Stimulated activated CD8-positive, alpha-beta memory T cell treated with anti-CD3 and anti-CD28 coated beads, Interleukin-4, amount 100 ng/mL, for 1 hour (primary cell): ENCODE measurements at regions not wholly inside any gene's neighbourhood (a gene's known extent, or its start where the extent isn't known, plus 50 kb on each side); places are given as distances from the start of the nearest gene placed in this dataset.

Experiments used
- DNase-seq, 2 donors: peaks; one replicate each; pipeline ENCODE4 v3.0.0-alpha.2; 2020; ENCODE audit warnings: low read depth in 2 of 2, low spot score in 1 of 2

DNA sequence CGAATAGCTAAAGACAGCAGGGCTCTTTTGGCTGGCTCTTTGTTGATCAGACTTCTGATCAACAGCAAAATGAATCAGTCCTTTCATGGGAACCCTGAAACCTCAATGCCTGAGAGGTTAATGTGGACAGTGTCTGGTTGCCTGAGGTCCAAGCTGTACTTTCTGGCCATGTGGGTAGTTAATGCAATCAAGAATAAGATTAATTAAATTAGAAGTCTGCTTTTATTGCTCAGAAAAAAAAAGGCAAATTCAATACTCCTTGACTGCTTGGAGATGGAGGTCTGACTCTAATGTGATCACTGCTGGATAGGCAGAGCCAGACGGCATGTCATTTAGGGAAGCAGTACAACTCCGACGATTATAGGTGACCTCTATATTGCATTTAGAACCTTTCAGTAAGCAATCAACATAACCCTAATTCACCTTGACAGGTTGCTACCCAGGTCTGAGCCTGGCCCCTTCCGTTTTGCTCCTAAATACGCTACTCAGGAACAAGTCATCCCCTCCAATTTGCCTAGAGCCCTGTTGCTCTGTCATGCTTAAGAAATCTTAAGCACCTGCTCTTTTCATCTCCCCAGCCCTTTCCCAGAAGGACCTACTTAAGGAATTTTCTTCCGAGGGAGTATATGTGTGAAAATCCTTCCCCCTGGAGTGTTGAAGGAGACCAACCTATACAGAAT lies 370.0 kb upstream of the SPTLC3 start:
- DNase-seq, result no peak

DNA sequence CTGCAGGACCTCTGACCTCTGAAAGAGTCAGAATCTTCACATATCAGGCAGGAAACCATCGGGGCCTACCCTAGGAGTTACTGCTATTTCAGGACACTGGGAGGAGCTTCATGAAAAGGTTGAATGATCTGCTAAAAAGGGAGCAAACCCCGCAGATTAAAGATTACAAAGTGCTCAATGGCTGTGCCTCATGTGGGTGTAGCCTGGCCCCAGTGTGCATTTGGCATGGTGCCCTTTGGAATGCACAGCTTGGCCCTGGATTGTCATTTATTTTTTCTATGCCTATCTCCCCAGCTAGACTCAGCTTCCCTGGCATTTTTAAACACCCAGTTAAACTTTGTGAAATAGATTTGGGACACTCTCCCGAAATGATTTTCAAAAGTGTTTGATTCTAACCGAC lies 368.5 kb upstream of the SPTLC3 start:
- no peak for DNase-seq

DNA sequence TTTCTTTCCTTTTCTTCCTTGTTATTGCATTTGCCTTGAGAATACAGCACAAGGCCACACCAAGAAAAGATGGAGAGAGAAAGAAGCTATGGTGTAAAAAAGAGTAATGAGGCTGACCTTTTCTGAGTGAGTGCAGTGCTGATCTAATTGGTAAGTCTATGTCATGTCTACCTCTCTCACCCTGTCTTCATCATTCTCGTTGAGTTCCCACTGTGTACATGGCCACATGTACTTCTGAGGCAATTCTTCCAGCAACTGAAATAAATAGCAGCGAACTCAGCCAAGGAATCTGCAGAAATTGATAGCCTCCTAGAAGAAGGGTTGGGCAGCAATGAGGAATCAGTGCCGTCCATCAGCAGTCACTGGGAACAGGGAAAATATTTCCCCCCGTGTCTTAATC lies 367.2 kb upstream of the SPTLC3 start:
- no peak for DNase-seq

DNA sequence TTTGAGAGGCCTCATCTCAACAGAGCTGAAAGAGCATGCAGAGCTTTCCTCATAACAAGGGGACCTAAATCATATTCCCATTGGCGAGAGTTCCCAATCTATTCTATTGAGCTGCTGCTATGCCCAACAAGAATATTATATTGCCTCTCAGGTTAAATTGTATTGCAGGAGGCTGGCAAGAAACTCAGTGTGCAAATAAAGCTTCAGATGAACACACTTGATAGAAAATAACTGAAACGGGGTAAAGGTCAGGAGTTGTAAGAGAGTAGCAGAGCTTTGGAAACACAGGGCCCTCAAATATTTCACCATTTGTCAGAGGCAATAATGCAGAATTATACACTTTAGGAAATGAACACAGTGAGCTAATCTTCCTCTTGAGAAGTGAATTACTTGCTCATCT lies 364.3 kb upstream of the SPTLC3 start:
- DNase-seq, result no peak

DNA sequence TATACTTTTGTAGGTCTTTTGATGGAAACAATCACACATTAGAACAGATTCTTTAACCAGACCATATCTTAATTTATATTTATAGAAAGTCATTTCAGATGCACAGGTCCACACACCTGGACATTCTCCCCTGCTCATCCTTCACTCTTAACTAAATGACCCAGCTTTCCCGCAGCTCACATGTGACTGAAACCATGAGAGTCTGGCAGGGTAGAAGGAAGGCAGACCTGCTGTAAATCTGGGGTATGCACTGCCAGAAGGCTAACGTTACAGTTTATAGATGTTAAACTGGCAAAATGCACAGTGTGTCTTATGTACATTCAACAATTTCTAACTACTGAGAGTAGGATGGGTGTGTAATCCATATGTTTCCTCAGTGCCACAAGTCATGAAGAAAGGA lies 359.5 kb upstream of the SPTLC3 start:
- no peak for DNase-seq

DNA sequence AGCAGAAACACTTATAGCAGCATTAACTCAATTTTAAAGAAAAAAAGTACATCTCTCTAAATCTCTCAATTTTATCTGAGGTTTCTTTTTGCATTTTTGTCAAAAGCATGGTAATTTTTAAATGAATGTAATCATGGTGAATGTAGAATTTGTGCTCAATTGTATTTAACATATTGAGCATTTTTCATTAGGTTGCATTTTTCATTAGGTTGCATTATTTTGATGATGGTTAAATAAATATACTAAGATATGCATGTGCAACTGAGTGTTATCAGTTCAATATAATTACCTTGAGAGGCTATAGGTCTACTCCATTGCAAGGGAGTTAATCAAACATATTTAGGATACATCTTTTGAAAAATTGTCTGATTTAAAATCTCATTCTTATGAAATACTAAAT lies 355.1 kb upstream of the SPTLC3 start:
- no peak for DNase-seq

DNA sequence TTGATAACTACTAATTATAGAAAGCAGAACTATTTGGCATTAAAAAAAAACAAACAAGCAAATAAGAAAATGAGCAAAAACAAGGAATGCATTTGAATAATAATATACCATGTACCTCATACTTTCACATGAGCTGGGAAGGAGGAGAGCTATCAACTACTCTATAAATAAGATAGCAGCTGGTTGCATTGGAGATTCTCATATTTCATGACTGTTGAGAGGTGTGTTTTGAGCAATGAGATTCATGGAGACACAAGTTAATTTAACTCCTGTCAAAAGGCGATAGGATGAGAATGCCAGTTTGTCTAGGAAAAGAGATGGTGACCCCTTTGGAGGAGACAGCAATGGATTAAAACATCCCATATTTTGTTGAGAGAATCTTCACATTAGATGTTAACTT lies 348.8 kb upstream of the SPTLC3 start:
- no peak for DNase-seq

DNA sequence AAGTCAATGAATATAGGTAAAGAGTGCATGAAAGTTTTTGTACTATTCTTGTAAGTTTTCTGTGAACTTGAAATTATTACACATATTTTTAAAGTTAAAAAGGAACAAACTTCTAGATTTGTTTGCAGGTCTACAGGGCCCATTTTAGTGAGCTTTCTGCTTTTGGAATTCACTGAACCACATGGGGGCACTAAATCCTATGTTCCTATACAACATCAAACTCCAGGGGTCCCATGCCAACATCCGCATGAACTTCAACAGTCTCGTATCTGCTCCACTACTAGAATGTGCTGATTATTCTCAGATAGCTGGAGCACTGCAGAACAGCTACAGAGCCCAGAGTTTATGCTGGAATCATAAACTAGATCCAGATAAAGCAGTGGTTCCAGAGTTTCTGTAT lies 347.9 kb upstream of the SPTLC3 start:
- DNase-seq, result no peak

DNA sequence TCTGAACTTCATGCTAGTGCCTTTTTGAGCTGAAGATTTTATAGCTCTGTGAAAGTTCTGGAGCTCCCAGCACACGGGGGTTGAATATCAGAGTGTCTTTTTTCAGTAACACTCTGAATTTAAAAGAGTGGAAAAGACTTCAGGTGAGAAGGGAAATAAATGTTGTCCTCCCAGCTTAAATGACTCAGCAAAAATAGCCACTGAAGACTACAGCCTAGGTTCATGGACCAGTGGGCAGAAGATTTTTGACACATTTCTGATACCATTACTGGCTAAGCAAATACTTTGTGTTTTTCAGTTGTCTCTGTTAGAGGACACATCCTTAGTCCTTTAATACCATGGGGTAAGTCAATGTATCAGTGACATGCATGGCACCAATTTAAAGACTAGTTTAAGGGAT lies 338.5 kb upstream of the SPTLC3 start:
- no peak for DNase-seq

DNA sequence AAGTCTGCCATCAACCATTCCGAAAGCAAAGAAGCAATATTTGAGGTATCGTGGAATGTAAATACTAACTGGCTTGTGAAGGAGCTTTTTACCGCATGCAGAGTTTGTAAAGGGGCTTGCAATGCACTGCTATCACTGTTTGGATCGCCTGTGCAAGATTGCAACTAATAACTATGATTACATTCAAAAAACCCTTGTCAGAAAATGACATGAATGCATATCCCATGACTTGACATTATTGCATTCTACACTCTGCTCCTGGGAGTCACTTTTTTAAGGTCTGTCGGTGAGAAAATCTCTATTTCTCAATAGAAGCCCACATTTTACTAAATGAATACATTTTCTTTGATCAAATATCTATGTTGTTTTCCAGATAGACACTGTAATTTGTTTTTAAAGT lies 335.4 kb upstream of the SPTLC3 start:
- DNase-seq, result no peak

DNA sequence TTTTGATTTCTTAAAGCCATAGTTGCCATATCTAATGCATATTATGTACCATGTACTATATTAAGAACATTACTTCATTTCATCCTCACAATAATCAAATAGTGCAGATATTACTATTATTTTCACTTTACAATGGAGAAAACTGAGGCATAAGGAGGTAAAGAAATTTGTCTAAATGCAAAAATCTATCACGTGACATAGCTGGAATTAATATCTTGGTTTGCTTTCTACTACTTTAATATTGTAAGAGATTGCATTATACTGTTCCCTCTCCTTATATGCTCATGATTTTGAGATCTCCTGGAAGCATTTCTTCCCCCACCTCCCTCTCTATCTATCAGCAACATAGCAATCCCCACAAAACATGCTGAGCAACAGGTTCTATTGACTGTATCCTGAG lies 330.8 kb upstream of the SPTLC3 start:
- DNase-seq, result no peak

DNA sequence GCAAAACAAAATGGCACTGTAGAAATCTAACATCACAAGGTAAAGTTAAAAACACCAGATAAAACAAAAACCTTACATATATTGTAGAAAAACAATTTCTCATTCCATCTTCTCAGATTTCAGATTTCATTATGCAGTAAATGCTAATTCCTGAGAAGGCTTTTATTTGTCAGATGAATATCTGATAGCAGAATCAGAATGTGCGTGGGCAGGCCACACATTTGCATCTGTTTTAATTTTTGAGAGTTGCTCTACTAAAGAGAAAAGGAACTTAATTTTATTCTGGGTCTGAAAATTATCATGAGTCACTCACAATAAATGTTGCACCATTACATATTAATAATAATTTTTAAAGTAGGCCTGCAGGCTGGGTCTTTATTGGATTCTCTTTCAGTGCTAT lies 329.3 kb upstream of the SPTLC3 start:
- DNase-seq, result no peak

DNA sequence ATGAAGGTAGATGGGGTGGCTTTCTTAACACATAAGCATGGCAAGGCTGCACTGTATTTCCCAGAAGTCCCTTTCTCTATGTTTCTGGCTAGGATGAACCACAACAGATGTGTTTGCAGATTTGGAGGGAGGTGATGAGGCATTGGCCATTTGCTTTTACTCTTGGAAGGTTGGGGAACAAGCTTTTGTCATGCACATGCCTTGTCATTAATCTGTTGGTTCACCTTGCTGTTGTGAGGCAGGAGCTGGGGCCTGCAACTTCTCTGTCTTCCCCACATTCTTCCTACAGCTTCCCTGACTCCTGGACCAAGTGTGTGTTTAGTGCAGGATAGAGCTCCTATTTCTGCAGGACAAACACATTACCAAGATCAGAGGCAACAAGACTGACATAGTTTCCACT lies 326.2 kb upstream of the SPTLC3 start:
- DNase-seq, result no peak

DNA sequence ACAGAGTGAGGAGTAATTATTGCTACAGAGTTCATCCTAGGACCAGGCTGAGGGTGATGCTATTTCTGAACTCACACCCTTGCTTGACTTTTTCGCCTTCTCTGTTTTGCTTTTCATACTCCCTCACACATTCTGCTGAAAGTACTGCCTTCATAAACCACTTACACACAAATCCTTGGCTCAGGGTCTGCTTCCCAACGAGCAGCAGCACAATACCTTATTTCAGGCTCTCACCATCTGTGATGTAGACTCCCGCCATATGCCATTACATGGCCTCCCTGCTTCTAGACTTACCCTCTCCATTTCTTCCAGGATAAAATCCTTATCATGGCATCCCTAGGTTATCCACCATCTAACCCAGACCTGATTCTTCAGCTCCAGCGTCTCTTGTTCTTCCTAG lies 321.3 kb upstream of the SPTLC3 start:
- no peak for DNase-seq

DNA sequence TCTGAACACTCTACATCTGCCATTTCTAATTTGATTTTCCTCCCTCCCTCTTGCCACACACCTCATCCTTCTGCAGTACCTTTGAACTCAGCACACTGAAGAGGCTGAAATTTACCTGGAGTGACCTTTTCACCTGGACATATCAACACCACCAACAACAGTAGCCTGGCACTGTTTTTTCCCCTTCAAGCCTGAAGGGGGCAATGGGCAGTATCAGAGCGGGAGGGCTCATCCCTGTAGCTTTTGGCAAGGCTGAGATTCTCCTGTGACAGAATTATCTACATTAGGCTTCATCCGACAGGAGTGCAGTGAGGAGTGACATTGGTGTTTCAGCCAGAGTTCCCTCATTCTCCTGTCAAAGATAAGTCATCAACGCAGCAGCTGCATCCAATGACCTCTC lies 312.8 kb upstream of the SPTLC3 start:
- DNase-seq, result no peak

DNA sequence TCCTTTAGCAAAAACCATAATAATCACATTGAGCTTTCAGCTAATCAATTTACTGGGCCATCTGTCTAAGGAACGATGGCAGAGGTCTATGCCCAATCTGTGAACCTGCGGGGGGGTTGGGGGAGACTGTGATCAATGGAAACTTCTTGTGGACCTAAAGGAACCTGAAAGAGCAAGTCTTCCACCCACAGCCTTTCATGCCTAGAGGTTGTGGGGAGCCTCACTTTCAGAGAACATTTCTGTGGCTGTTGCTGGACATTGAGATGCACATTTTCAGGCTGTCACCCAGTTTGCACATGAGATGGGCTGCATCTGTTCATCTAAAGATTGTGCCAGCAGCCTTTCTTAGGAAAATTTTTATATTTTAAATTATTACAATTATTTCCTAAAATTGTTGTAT lies 310.0 kb upstream of the SPTLC3 start:
- DNase-seq, result no peak

DNA sequence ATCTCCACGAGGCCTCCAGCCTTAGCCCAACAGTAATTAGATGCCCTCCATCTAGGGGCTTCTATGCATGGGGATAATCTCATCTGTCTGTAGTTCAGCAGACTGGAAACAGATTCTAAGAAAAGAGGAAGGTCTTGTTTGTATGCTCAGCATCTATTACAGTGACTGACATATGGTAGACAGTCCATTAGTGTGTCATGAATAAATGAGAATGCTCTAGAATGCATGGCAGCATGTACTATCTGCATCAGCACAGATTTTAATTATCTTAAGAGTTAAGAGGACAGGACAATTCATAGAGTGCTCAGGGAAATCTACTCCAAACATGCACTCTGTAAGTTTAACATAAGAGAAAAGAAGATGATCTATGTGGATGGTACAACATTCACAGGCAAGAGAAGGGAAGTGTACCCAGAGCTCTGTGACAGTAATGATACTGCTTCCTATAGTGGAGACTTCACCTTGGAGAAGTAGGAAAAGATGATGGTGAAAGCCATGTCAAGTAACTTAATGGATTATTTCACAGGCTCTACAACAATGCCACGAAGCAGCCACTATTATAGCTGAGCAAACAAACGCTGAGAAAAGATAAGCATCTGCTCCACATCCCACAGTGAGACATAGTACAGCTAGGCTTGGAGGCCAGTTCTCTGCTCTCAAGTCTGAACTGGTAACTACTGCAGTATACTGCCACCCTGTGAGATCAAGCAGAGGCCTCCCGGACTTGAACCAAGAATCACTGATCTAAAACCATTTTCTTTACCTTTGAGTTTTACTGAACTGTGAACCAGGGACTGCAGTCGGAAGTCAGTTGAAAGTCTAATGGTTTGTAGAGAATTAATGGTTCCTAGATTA lies 309.2 kb upstream of the SPTLC3 start:
- no peak for DNase-seq

DNA sequence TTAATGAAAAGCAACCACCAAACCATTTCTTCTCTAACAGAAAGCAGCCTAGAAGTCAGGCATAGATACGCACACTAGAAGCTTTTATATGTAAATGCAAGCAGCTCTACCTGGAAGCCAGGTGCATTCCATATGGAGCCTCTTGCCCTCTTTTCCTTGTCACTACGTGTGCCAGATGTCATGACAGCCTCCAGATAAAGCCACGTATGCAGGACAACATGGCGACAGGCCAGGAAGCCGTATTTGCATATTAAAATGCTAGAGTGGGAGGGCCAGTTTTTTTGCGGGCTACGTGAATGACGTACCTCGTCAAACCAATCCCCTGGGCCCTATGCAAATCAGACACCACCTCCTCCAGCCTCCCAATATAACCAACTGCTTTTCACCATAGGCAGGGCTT lies 308.1 kb upstream of the SPTLC3 start:
- no peak for DNase-seq

DNA sequence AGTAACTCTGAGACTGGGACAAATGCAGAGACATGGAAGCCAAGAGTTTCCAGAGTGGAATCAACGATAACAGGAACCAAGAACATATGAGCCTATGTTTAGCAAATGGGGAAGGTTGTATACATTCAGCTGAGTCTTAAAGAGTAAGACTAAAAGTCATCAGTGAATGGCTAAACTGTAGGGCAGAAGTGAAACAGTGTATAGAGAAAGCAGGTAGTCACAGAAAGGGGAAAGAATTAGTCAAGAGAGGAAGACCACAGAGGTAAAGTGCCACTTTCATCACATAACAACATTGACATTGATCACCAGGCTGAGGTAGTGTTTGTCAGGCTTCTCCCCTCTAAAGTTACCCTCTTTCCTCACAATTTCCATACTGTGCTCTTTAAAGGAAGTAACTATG lies 306.5 kb upstream of the SPTLC3 start:
- DNase-seq, result no peak

DNA sequence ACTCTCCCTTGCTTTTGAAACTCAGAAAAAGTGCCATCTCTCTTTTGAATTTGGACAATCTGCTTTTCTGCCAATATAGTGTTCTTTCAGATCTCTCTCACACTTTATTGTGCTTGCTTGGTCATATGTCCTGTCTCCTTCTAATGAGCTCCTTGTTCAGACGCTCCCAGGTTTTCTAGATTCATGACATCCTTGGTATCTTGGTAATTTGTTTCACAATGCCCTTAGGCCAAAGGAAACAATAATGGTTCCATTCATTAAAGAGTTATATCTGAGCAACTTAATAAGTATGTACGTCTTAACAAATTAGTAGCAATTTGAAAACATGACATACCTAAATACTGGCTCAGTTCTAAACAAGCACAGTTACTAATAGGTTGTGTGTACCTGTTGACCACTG lies 293.4 kb upstream of the SPTLC3 start:
- DNase-seq, result no peak

DNA sequence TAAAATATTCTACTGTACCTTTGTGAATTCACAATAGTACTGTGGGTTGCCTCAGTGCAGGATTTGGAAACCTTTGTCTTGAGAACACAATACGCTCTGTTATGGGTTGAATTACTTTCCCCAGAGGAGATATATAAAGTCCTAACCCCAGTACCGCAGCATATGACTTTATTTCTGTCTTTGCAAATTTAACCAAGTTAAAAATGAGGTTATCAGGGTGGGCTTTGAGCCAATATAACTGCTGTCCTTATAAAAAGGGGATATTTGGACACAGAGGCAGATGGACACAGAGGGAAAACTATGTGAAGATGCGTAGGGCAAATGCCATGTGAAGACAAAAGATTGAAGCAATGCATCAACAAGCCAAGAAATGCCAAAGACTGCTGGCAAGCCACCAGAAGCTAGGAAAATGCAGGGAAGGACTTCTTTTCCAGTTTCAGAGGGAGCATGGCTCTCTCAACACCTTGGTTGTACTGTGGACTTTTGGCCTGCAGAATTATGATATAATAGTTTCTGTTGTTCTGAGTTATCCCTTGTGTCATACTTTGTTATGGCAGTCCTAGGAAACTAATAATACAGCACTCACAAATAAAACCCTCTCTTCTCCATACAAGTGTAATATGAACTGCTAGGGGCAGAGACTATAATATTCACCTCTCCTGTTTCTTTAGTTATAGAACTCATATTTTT lies 292.6 kb upstream of the SPTLC3 start:
- no peak for DNase-seq

DNA sequence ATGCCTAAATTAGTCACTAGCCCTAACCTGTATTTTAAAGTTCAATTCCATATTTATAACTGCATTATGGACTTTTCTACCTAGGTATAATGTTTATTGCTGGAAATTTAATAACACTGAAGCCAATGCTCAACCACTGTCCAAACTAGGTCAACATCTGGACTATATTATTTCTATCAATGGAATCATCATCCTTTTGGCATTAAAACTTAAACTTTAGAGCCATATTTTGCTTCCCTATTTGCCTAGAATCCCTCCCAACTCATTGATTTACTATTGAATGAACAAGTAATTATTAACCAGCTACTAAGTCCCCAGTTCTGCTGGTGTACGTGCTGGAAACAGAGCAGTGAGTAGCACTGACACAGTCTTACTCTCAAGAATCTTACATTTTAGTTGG lies 291.7 kb upstream of the SPTLC3 start:
- no peak for DNase-seq
